Panc1 (cell line): ENCODE measurements at regions not wholly inside any gene's neighbourhood (a gene's known extent, or its start where the extent isn't known, plus 50 kb on each side); places are given as distances from the start of the nearest gene placed in this dataset.

Experiments used
- ATAC-seq: fragments of 200-7000 bp; cut with Tn5 transposase; 2 replicates; pipeline ENCODE4 v1.9.1; 2020; ENCODE audit warnings: mild to moderate bottlenecking, moderate library complexity
- BruUV-seq: library from RNA; stranded (reverse); fragments of 400-500 nt; replicated peaks from 2 replicates; lab custom pipeline; 2021; lab: Mats Ljungman, UMichigan
- CTCF ChIA-PET: fragments of 300-600 bp; sonication (Branson Sonifier 250); formaldehyde crosslinking; loops from one replicate; lab custom pipeline; 2022; ENCODE audit warnings: antibody characterized with exemption; lab: Charles Lee
- POLR2A ChIA-PET: fragments of 300-600 bp; sonication (Branson Sonifier 250); formaldehyde crosslinking; loops from one replicate; lab custom pipeline; 2022; ENCODE audit warnings: antibody characterized with exemption; lab: Charles Lee
- DNase-seq: peaks from one replicate; pipeline ENCODE4 v3.0.0-alpha.2; 2010; ENCODE audit warnings: low read depth, low spot score
- H3K27ac ChIP-seq: 2 replicates; pipeline ENCODE4 v1.5.1; 2011; ENCODE audit warnings: mild to moderate bottlenecking, low read length, inconsistent platforms
- H3K27me3 ChIP-seq: fragments of 200-500 bp; sonication (Bioruptor generic); 2 replicates; pipeline ENCODE4 v1.6.0; 2014; ENCODE audit warnings: low read length, inconsistent platforms; ENCODE audit not compliant: control insufficient read depth, insufficient read depth
- H3K36me3 ChIP-seq: fragments of 200-500 bp; sonication (Bioruptor generic); 2 replicates; pipeline ENCODE4 v1.5.1; 2014; ENCODE audit warnings: inconsistent platforms, mild to moderate bottlenecking, low read length, moderate library complexity; ENCODE audit not compliant: control insufficient read depth, insufficient read depth
- H3K4me1 ChIP-seq: 2 replicates; pipeline ENCODE4 v1.5.1; 2011; ENCODE audit warnings: inconsistent platforms, mild to moderate bottlenecking, low read length, moderate library complexity; ENCODE audit not compliant: control insufficient read depth, insufficient read depth
- H3K4me3 ChIP-seq, 2 experiments: 2 replicates each; pipeline ENCODE4 v1.5.1; 2011 to 2012; ENCODE audit warnings: low read depth in 2 of 2, low read length in 2 of 2, mild to moderate bottlenecking in 2 of 2, inconsistent platforms in 1 of 2, moderate library complexity in 1 of 2
- H3K9me3 ChIP-seq: fragments of 200-500 bp; sonication (Bioruptor generic); 2 replicates; pipeline ENCODE4 v1.5.1; 2014; ENCODE audit warnings: low read depth, mild to moderate bottlenecking, inconsistent platforms, low read length, moderate library complexity; ENCODE audit not compliant: control insufficient read depth, insufficient read depth
- CTCF ChIP-seq: fragments of 450-650 bp; IDR thresholded peaks from 2 replicates; pipeline ENCODE4 v1.5.1; 2017; ENCODE audit warnings: mild to moderate bottlenecking
- POLR2AphosphoS5 ChIP-seq: IDR thresholded peaks from 2 replicates; pipeline ENCODE4 v1.6.1; 2012; ENCODE audit warnings: mild to moderate bottlenecking, low read depth, low read length, moderate library complexity
- SIN3A ChIP-seq: IDR thresholded peaks from 2 replicates; pipeline ENCODE4 v1.6.1; 2012; ENCODE audit warnings: low read depth, mild to moderate bottlenecking, low read length, moderate library complexity, borderline replicate concordance; ENCODE audit not compliant: insufficient read depth
- TCF7L2 ChIP-seq: IDR thresholded peaks from 2 replicates; pipeline ENCODE4 v1.6.1; 2011; ENCODE audit warnings: mild to moderate bottlenecking, low read depth, low read length, inconsistent platforms
- in situ Hi-C: cut with HindIII; loops from 2 replicates; pipeline ENCODE4 v1.10.0; 2016; ENCODE audit warnings: low sequenced_read_pairs, low pct_unique_long_range_greater_than_20kb
- intact Hi-C: fragments of 100-400 bp; cut with micrococcal nuclease; formaldehyde crosslinking; loops from one replicate; pipeline ENCODE4 v1.10.0; 2022; ENCODE audit not compliant: unreplicated experiment
- TF ChIP-seq, protein P1 (sequence below), 2 experiments: IDR thresholded peaks; 2 replicates each; pipeline ENCODE4 v1.6.1; 2011 to 2012; ENCODE audit warnings: low read depth in 2 of 2, control low read depth in 1 of 2, low read length in 1 of 2, mild to moderate bottlenecking in 1 of 2, moderate library complexity in 1 of 2; ENCODE audit not compliant: insufficient read depth in 1 of 2

- Histone ChIP-seq H3K27me3 (no peaks in the 10 kb centered on the region), H3K9me3 (no peaks in the 10 kb centered on the region), H3K36me3 (no peaks in the 10 kb centered on the region), H3K4me3 (no peak overlapping the region), H3K4me1 (no peaks in the 10 kb centered on the region), H3K27ac (no peak overlapping the region)
- ChIA-PET POLR2A (no interaction called here), CTCF (no interaction called here)
- no peak for TF ChIP-seq CTCF
- TF ChIP-seq TCF7L2: no peak
- TF ChIP-seq, protein P1, sequence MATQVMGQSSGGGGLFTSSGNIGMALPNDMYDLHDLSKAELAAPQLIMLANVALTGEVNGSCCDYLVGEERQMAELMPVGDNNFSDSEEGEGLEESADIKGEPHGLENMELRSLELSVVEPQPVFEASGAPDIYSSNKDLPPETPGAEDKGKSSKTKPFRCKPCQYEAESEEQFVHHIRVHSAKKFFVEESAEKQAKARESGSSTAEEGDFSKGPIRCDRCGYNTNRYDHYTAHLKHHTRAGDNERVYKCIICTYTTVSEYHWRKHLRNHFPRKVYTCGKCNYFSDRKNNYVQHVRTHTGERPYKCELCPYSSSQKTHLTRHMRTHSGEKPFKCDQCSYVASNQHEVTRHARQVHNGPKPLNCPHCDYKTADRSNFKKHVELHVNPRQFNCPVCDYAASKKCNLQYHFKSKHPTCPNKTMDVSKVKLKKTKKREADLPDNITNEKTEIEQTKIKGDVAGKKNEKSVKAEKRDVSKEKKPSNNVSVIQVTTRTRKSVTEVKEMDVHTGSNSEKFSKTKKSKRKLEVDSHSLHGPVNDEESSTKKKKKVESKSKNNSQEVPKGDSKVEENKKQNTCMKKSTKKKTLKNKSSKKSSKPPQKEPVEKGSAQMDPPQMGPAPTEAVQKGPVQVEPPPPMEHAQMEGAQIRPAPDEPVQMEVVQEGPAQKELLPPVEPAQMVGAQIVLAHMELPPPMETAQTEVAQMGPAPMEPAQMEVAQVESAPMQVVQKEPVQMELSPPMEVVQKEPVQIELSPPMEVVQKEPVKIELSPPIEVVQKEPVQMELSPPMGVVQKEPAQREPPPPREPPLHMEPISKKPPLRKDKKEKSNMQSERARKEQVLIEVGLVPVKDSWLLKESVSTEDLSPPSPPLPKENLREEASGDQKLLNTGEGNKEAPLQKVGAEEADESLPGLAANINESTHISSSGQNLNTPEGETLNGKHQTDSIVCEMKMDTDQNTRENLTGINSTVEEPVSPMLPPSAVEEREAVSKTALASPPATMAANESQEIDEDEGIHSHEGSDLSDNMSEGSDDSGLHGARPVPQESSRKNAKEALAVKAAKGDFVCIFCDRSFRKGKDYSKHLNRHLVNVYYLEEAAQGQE (IDR thresholded peaks at IDR 0.05; ENCODE audit: insufficient read depth in 1 of 2, low read depth in 2 of 2, low read length in 1 of 2): no peak
- TF ChIP-seq SIN3A: no peak
- TF ChIP-seq POLR2AphosphoS5: no peak
- DNase-seq: no peak
- no peak for ATAC-seq
- in situ Hi-C loops (no loop called here), intact Hi-C loops (no loop called here)
- BruUV-seq: no TSS peak
These were observed 677.0 kb upstream of the ID4 start for GRCh38 chr6:19160081-19160730.

GRCh38 chr6:19167251-19167650 is 669.9 kb upstream of the ID4 start:
- no peaks in the 10 kb centered on the region for H3K4me1 ChIP-seq
- no peak overlapping the region for H3K4me3 ChIP-seq
- H3K9me3 ChIP-seq: no peaks in the 10 kb centered on the region
- no peak overlapping the region for H3K27ac ChIP-seq
- ChIA-PET POLR2A (no interaction called here), CTCF (no interaction called here)
- no peaks in the 10 kb centered on the region for H3K36me3 ChIP-seq
- intact Hi-C loops (no loop called here), in situ Hi-C loops (no loop called here)
- no peak for ATAC-seq
- DNase-seq: no peak
- no TSS peak for BruUV-seq
- H3K27me3 ChIP-seq: no peaks in the 10 kb centered on the region
- TF ChIP-seq SIN3A: no peak
- TF ChIP-seq CTCF: no peak
- TF ChIP-seq POLR2AphosphoS5: no peak
- TF ChIP-seq, protein P1 (IDR thresholded peaks at IDR 0.05; ENCODE audit: insufficient read depth in 1 of 2, low read depth in 2 of 2, low read length in 1 of 2): no peak
- TF ChIP-seq TCF7L2: no peak
